ENCODE measurements at regions not wholly inside any gene's neighbourhood (a gene's known extent, or its start where the extent isn't known, plus 50 kb on each side); places are given as distances from the start of the nearest gene placed in this dataset.

DNA sequence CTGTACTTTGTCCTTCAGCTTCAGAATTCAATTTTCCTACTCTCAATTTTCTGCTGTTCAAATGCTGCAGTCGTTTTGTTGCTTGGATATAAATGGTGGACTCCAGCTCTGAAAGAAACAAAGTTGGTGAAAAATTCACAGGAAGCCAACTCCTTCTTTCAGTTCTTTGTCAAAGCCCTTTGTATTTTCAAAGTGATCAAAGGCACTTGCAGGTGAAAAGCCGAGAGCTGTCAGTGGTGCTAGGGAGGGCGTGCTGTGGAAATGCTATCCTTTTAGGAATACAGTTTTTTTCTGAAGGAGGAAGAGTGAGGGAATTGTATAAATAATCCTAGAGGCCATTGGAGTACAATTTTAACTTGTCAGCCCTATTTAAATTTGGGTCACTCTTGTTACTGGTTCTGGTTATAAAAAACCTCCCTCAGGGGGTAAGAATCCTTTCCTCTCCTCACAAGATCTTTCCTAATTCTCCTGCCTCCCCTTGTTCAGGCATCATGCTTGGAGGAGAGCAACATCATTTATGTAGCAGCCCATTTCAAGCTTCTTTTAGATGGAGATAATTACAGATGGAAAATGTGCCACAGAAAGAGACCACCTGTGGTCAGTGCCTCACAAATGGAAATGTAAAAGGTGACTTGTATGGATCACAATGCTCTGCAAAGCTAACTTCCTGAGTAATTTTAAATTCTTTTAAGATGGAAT lies 62.5 kb upstream of the GHR start:
- DNase-seq = no peak

DNA sequence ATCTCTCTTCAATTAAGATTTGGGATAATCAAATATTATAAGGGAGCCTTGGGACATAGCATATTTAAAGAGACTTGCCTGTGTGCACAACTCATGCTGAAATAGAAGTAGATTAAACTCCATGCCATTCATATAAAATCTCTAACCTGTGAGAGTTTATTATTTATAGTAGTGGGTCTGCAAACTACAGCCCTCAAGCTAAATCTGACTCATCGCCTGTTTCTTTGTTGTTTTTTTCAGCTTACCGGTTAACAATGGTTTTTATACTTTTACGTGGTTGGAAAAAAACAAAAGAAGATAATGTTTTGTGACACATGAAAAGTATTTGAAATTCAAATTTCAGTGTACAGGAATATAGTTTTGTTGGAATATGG lies 61.9 kb upstream of the GHR start:
- no peak for DNase-seq

DNA sequence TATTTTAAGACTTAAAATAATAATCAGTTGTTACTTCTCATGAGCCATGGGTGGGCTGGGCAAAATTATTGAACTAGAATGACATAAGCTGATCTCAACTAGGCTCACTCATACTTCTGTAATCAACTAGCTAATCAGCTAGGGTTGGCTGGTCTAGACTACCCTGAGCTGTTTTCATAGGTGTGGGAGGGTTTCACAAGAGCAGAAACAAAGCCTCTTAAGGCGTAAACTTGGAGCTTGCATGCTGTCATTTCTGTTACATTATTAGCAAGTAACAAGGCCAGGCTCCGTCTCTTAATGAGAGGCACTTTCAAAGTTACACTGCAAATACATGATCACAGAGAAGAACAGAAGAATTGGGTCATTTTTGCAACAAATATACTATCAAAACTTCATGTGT lies 57.2 kb upstream of the GHR start:
- no peak for DNase-seq

Measured in dermis blood vessel endothelial cell (primary cell).